ENCODE measurements at regions not wholly inside any gene's neighbourhood (a gene's known extent, or its start where the extent isn't known, plus 50 kb on each side); places are given as distances from the start of the nearest gene placed in this dataset.

DNA sequence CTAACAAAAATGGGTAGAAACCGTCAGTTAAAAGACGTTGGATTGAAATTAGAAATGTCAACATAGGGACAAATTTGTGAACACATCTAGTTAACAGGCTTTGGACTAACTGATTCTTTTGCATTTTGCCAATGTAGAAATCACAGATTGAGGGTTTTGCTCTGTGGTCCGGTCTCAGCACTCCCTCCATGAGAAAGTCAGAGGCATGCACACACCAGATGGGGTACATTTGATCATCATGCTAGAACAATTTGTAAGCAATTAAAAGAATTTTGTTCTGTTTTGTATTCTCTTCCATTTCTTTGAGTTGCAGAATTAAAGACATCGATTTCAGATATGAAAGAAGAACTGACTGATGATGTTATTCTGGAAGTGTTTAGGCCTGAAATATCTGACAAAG, 179.1 kb upstream of the CCDC68 start:
- TF ChIP-seq CREB1 (IDR thresholded peaks at IDR 0.05; ENCODE audit: low read depth) (no peak), CEBPB (IDR thresholded peaks at IDR 0.05) (no peak), MAX (IDR thresholded peaks at IDR 0.05) (no peak)
